ENCODE measurements at regions not wholly inside any gene's neighbourhood (a gene's known extent, or its start where the extent isn't known, plus 50 kb on each side); places are given as distances from the start of the nearest gene placed in this dataset.

DNA sequence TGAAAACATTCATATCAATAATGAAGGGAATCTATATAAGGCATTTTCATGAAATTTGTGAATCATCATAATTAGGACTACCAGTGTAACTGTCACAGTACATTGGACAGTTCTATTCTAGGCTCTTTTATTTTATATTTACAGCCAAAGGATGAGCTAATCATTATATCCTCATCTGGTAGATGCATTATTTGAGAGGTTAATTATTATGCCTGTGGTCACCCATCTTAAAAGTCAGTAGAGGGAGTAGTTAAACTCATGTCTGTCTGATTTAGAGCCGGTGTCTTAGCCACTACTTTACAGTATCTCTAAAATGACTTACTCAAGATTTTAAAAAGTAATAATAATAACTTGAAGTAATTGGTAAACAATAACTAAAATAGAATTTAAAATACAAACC, 899.3 kb upstream of the MAP3K7 start:
- H3K4me1 ChIP-seq: no peaks in the 10 kb centered on the region
- H3K27ac ChIP-seq: no peak overlapping the region
- no peak overlapping the region for H3K4me3 ChIP-seq
- TF ChIP-seq, protein P1, sequence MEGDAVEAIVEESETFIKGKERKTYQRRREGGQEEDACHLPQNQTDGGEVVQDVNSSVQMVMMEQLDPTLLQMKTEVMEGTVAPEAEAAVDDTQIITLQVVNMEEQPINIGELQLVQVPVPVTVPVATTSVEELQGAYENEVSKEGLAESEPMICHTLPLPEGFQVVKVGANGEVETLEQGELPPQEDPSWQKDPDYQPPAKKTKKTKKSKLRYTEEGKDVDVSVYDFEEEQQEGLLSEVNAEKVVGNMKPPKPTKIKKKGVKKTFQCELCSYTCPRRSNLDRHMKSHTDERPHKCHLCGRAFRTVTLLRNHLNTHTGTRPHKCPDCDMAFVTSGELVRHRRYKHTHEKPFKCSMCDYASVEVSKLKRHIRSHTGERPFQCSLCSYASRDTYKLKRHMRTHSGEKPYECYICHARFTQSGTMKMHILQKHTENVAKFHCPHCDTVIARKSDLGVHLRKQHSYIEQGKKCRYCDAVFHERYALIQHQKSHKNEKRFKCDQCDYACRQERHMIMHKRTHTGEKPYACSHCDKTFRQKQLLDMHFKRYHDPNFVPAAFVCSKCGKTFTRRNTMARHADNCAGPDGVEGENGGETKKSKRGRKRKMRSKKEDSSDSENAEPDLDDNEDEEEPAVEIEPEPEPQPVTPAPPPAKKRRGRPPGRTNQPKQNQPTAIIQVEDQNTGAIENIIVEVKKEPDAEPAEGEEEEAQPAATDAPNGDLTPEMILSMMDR (IDR thresholded peaks at IDR 0.05): no peak
- no peak for TF ChIP-seq POLR2A (IDR thresholded peaks at IDR 0.05)
- no peak for TF ChIP-seq POLR2AphosphoS5 (IDR thresholded peaks at IDR 0.05)
- no peaks in the 10 kb centered on the region for H3K9me3 ChIP-seq
- no peaks in the 10 kb centered on the region for H3K27me3 ChIP-seq
- H3K36me3 ChIP-seq: no peaks in the 10 kb centered on the region
- intact Hi-C loops (cut with DNase I; ENCODE audit: low total_unique reads): no loop called here
- DNase-seq (ENCODE audit: low spot score in 2 of 2): no peak

DNA sequence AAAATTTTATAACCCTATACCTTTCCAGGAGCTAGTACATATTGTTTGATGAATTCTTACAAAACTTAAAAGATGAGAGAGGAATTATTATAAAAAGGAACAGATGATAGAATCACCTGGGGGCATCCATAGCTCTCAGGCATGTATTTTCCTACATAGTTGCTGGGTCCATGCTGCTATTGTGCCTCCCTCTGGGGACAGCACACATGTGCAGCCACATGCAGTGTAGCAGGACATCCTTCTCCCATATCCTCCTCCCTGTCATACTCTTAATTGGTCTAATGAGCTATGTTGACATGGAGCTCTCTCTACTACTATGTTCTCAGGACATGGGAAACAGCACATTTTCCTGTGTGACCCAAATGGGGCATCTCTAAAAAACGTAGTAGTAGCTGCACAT, 898.2 kb upstream of the MAP3K7 start:
- DNase-seq (ENCODE audit: low spot score in 2 of 2): no peak
- Histone ChIP-seq H3K4me3 (no peak overlapping the region), H3K27me3 (no peaks in the 10 kb centered on the region), H3K4me1 (no peaks in the 10 kb centered on the region), H3K27ac (no peak overlapping the region), H3K36me3 (no peaks in the 10 kb centered on the region), H3K9me3 (no peaks in the 10 kb centered on the region)
- intact Hi-C loops (cut with DNase I; ENCODE audit: low total_unique reads): no loop called here
- TF ChIP-seq, protein P1 (IDR thresholded peaks at IDR 0.05): no peak
- TF ChIP-seq POLR2AphosphoS5 (IDR thresholded peaks at IDR 0.05) (no peak), POLR2A (IDR thresholded peaks at IDR 0.05) (no peak)

DNA sequence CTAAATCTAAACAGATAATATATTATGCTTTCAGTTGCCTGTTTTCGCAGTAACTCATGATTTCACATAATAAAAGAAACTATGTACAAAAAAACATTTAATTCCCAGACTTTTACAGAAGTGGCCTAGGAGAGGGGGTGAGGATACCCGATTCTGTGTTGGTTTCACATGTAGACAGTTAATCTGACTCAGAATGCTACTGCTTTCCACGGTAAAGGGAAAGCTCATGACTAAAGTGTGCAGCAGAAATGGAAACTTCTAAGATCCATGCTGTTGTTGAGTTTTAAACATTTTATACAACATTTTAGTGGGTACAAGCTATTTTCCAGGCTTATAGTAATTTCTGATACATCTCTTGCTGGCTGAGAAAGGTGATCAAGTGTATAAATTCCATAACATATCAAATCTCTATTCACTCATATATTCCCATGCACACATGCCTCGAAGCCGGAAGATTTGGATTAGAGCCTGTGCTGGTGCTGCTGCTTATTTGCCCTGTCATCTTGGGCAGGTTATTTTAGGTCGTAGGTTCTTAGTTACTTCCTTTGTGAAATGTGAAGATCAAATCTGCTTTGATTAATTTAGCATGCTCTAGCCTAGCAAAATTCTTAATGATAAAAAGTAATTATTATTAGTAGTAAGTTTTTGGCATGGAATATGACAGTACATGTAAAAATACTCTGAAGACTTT, 896.7 kb upstream of the MAP3K7 start:
- Histone ChIP-seq H3K9me3 (no peaks in the 10 kb centered on the region), H3K27me3 (no peaks in the 10 kb centered on the region), H3K4me1 (no peaks in the 10 kb centered on the region), H3K36me3 (no peaks in the 10 kb centered on the region), H3K4me3 (no peak overlapping the region), H3K27ac (no peak overlapping the region)
- no peak for DNase-seq (ENCODE audit: low spot score in 2 of 2)
- TF ChIP-seq POLR2A (IDR thresholded peaks at IDR 0.05) (no peak), POLR2AphosphoS5 (IDR thresholded peaks at IDR 0.05) (no peak)
- TF ChIP-seq, protein P1 (IDR thresholded peaks at IDR 0.05): no peak
- intact Hi-C loops (cut with DNase I; ENCODE audit: low total_unique reads): no loop called here

DNA sequence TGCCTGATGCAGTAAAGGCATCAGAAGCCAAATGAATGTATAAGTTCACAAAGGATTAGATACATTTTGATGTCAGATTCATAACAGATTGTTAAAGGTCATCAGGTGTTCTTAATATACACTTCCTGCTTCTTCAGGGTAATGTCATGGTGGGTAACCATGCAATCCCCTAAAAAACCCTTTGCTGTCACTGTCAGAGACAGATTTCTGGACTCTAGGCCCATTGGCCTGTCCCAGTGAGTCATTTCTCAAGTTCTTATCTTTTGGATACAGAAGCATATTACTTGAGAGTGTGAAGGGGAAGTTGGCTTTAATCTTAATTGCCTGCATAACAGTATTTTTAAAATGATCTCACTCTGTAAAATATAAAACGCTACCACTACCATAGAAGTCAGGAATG, 895.6 kb upstream of the MAP3K7 start:
- Histone ChIP-seq H3K27ac (no peak overlapping the region), H3K9me3 (no peaks in the 10 kb centered on the region), H3K4me1 (no peaks in the 10 kb centered on the region), H3K4me3 (no peak overlapping the region), H3K27me3 (no peaks in the 10 kb centered on the region), H3K36me3 (no peaks in the 10 kb centered on the region)
- intact Hi-C loops (cut with DNase I; ENCODE audit: low total_unique reads): no loop called here
- TF ChIP-seq POLR2A (IDR thresholded peaks at IDR 0.05) (no peak), POLR2AphosphoS5 (IDR thresholded peaks at IDR 0.05) (no peak)
- TF ChIP-seq, protein P1 (IDR thresholded peaks at IDR 0.05): no peak
- DNase-seq (ENCODE audit: low spot score in 2 of 2): no peak

DNA sequence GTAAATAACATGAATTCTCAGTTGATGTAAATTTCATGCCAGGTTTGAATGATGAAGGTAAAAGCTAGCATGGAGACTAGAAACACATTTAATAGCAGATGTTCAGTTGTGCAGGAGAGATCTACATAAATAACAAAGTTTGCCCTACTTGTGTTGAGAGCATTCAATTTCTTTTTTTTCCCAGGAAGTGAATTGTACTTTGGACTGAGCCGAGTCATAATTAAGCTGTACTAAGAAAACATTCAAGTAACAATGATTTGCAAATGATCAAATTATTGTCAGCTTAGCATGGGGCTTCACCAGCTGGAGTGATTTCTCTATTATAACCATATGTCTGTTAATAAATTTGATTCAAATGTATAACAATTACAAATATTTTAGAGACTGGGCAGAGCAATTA, 893.5 kb upstream of the MAP3K7 start:
- intact Hi-C loops (cut with DNase I; ENCODE audit: low total_unique reads): no loop called here
- H3K27ac ChIP-seq: no peak overlapping the region
- no peak for DNase-seq (ENCODE audit: low spot score in 2 of 2)
- TF ChIP-seq POLR2A (IDR thresholded peaks at IDR 0.05): no peak
- TF ChIP-seq POLR2AphosphoS5 (IDR thresholded peaks at IDR 0.05): no peak
- TF ChIP-seq, protein P1 (IDR thresholded peaks at IDR 0.05): no peak
- H3K9me3 ChIP-seq: no peaks in the 10 kb centered on the region
- no peaks in the 10 kb centered on the region for H3K27me3 ChIP-seq
- no peaks in the 10 kb centered on the region for H3K4me1 ChIP-seq
- no peak overlapping the region for H3K4me3 ChIP-seq
- no peaks in the 10 kb centered on the region for H3K36me3 ChIP-seq

Data from breast epithelium (tissue), 4 donors.